Fibroblast of pulmonary artery (primary cell): ENCODE measurements at regions not wholly inside any gene's neighbourhood (a gene's known extent, or its start where the extent isn't known, plus 50 kb on each side); places are given as distances from the start of the nearest gene placed in this dataset.

Experiments used
- DNase-seq: peaks from one replicate; pipeline ENCODE4 v3.0.0-alpha.2; 2010; ENCODE audit warnings: low read depth
- H3K4me3 ChIP-seq: replicated peaks from 2 replicates; pipeline ENCODE4 v1.5.1; 2011; ENCODE audit warnings: low read depth, mild to moderate bottlenecking, control low read depth, low read length, moderate library complexity
- CTCF ChIP-seq: IDR thresholded peaks from 2 replicates; pipeline ENCODE4 v1.5.1; 2011; ENCODE audit warnings: mild to moderate bottlenecking, control low read depth, low read length, inconsistent platforms; ENCODE audit errors: missing control alignments

DNA sequence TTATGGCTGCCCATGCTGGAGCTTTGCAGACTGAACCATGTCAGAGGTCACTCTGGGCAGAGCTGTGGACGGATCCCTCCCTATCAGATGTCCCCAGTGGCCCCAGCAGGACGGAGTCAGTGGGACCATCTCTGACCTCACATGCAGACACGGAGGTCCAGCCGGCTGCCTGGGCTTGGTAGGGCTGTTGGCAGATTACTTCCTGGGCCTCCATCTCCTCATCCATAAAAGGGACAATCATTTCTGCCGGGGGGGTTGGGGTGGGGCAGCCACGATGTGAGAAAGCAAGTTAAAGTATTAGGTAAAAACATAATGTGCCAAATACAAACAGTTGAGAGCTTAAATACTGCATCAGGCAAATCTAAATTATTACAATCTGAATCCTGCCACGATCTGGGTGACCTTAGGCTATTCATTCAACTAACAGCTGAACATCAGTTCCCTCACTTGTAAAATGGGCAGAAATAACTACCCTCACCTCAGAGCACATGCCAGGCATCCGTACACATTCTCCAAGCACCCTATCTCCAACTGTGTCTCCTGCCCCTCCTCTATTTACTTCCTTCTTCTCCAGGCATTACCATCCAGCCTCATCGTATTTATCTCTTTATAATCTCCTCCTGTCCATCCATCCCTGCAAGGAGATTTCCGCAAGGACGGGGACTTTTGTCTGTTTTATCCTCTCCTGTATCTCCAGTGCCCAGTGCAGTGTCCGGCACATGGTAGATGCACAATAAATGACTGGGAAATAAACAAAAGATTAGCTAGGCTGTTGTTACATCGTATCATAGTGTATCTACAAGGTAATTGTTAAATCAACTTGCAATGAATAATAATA is 192.3 kb upstream of the FOXF1 start:
- H3K4me3 ChIP-seq: no peak overlapping the region
- TF ChIP-seq CTCF: no peak
- no peak for DNase-seq

- H3K4me3 ChIP-seq: no peak overlapping the region
- DNase-seq: no peak
- TF ChIP-seq CTCF: no peak
These were observed 190.6 kb upstream of the FOXF1 start for GRCh38 chr16:86319585-86320236.

- H3K4me3 ChIP-seq: no peak overlapping the region
- DNase-seq: no peak
- no peak for TF ChIP-seq CTCF
These were observed 190.1 kb upstream of the FOXF1 start for GRCh38 chr16:86320237-86320595.

DNA sequence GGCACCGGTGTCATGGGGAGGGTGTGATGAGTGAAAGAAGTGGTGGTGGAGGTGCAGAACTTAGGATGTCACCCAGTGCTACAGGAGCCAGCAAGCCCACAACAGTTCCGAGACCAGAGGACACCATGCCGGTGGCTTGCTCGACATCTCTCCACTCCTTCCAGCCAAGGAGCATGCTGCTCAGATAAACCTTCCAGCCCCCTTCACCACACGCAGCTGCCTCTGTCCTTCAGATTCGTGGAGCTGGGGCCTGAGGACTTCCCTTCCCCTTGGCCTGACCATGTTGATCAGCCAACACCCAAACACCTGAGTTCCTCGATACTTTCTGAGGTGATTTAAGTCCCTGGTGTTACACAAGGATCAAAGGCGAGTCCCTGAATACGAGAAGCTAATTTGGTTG is 188.8 kb upstream of the FOXF1 start:
- H3K4me3 ChIP-seq: no peak overlapping the region
- DNase-seq: no peak
- TF ChIP-seq CTCF: no peak

- H3K4me3 ChIP-seq: no peak overlapping the region
- no peak for DNase-seq
- no peak for TF ChIP-seq CTCF
These were observed 188.0 kb upstream of the FOXF1 start for GRCh38 chr16:86322283-86322682.

DNA sequence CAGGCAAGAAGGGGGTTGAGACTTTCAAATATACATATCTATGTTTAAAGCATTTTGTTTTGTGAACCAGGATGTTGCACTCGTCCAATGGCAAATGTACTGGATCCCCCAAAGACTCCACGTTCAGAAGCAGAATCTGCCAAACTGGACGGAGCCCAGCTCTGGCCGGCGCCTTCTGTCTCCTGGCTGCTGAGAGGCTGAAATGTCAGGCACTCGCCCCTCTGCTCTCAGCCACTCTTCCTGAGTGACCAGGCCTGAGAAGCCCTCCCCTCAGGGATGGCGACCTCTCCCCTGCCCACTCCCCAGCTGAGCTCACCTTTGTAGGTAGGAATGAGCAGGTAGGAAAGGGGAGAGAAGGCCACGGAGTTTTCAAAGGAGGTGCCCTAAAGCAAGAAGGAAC is 187.5 kb upstream of the FOXF1 start:
- no peak overlapping the region for H3K4me3 ChIP-seq
- DNase-seq: no peak
- TF ChIP-seq CTCF: no peak
